ENCODE measurements at regions not wholly inside any gene's neighbourhood (a gene's known extent, or its start where the extent isn't known, plus 50 kb on each side); places are given as distances from the start of the nearest gene placed in this dataset.
"Not testable (repeated sequence)": the region's sequence is repeated elsewhere in the genome, so short reads cannot be mapped to it uniquely, and the experiment has no call there.

GRCh38 chr7:45421806-45422205 is 152.4 kb upstream of the ADCY1 start:
- 86 to 92% methylated on average over 1 of the region's 1 CpG for WGBS, 2 donors

GRCh38 chr7:45430397-45430796 is 143.8 kb upstream of the ADCY1 start:
- Histone ChIP-seq H3K27me3 (no peaks in the 10 kb centered on the region), H3K9me3 (no peaks in the 10 kb centered on the region), H3K4me1 (no peaks in the 10 kb centered on the region), H3K27ac (no peak overlapping the region), H3K36me3 (no peaks in the 10 kb centered on the region), H3K4me3 (no peak overlapping the region)
- intact Hi-C loops (cut with DNase I), result no loop called here
- no peak for DNase-seq
- 86 to 89% methylated on average over 8 of the region's 8 CpGs for WGBS, 2 donors
- TF ChIP-seq EP300 (IDR thresholded peaks at IDR 0.05) (no peak), POLR2AphosphoS5 (IDR thresholded peaks at IDR 0.05) (no peak), POLR2A (IDR thresholded peaks at IDR 0.05) (no peak), CTCF (IDR thresholded peaks at IDR 0.05) (no peak)

More at GRCh38 chr7:45421806-45422205, 152.4 kb upstream of the ADCY1 start:
- Histone ChIP-seq H3K27ac (no peak overlapping the region), H3K4me1 (no peaks in the 10 kb centered on the region), H3K4me3 (no peak overlapping the region), H3K9me3 (no peaks in the 10 kb centered on the region), H3K36me3 (no peaks in the 10 kb centered on the region), H3K27me3 (peaks cover 0 to 4% (median 0%) of the 10 kb centered on the region in 3 donors)
- intact Hi-C loops (cut with DNase I), result no loop called here
- no peak for DNase-seq
- TF ChIP-seq CTCF (IDR thresholded peaks at IDR 0.05) (no peak), POLR2A (IDR thresholded peaks at IDR 0.05) (no peak)

GRCh38 chr7:45434167-45434784 is 139.9 kb upstream of the ADCY1 start:
- no peak for TF ChIP-seq POLR2A (IDR thresholded peaks at IDR 0.05)
- TF ChIP-seq CTCF (IDR thresholded peaks at IDR 0.05), result no peak
- 70 to 76% methylated on average over 6 of the region's 6 CpGs for WGBS, 2 donors
- H3K36me3 ChIP-seq, result no peaks in the 10 kb centered on the region
- H3K9me3 ChIP-seq, result no peaks in the 10 kb centered on the region
- no peak for DNase-seq
- H3K4me3 ChIP-seq, result no peak overlapping the region
- H3K4me1 ChIP-seq, result no peaks in the 10 kb centered on the region
- H3K27ac ChIP-seq, result no peak overlapping the region
- intact Hi-C loops (cut with DNase I), result no loop called here
- no peaks in the 10 kb centered on the region for H3K27me3 ChIP-seq

- WGBS, 2 donors, result 83% methylated on average over 3 of the region's 3 CpGs
- Histone ChIP-seq H3K27me3 (no peaks in the 10 kb centered on the region), H3K9me3 (no peaks in the 10 kb centered on the region), H3K4me1 (no peaks in the 10 kb centered on the region), H3K27ac (no peak overlapping the region), H3K36me3 (no peaks in the 10 kb centered on the region), H3K4me3 (no peak overlapping the region)
- intact Hi-C loops (cut with DNase I), result no loop called here
- no peak for DNase-seq
- no peak for TF ChIP-seq CTCF (IDR thresholded peaks at IDR 0.05)
- no peak for TF ChIP-seq POLR2A (IDR thresholded peaks at IDR 0.05)
- no peak for TF ChIP-seq POLR2AphosphoS5 (IDR thresholded peaks at IDR 0.05)
- no peak for TF ChIP-seq EP300 (IDR thresholded peaks at IDR 0.05)
These were observed 139.0 kb upstream of the ADCY1 start for GRCh38 chr7:45435131-45435530.

- no peaks in the 10 kb centered on the region for H3K9me3 ChIP-seq
- TF ChIP-seq EP300 (IDR thresholded peaks at IDR 0.05), result no peak
- no peak for TF ChIP-seq POLR2A (IDR thresholded peaks at IDR 0.05)
- TF ChIP-seq CTCF (IDR thresholded peaks at IDR 0.05), result no peak
- TF ChIP-seq POLR2AphosphoS5 (IDR thresholded peaks at IDR 0.05), result no peak
- no peak for DNase-seq
- intact Hi-C loops (cut with DNase I), result no loop called here
- no peak overlapping the region for H3K4me3 ChIP-seq
- H3K27ac ChIP-seq, result no peak overlapping the region
- H3K27me3 ChIP-seq, result no peaks in the 10 kb centered on the region
- H3K36me3 ChIP-seq, result no peaks in the 10 kb centered on the region
- WGBS, 2 donors, result 84 to 88% methylated on average over 1 of the region's 1 CpG
- no peaks in the 10 kb centered on the region for H3K4me1 ChIP-seq
These were observed 138.3 kb upstream of the ADCY1 start for GRCh38 chr7:45435846-45436245.

GRCh38 chr7:45440776-45441175 is 133.4 kb upstream of the ADCY1 start:
- H3K27me3 ChIP-seq; H3K27ac ChIP-seq; DNase-seq; H3K36me3 ChIP-seq; H3K4me3 ChIP-seq; H3K4me1 ChIP-seq; H3K9me3 ChIP-seq; intact Hi-C loops (cut with DNase I): not testable (repeated sequence)
- WGBS, 2 donors, result 85 to 89% methylated on average over 1 of the region's 1 CpG
